Transverse colon (tissue), 4 donors: ENCODE measurements at regions not wholly inside any gene's neighbourhood (a gene's known extent, or its start where the extent isn't known, plus 50 kb on each side); places are given as distances from the start of the nearest gene placed in this dataset.

Experiments
- DNase-seq: peaks from one replicate; pipeline ENCODE4 v3.0.0-alpha.2; 2019
- H3K27ac ChIP-seq, 4 donors: fragments of 200-600 bp; sonication (generic); 2 replicates each; pipeline ENCODE4 v1.5.1; 2016 to 2018; ENCODE audit warnings: inconsistent platforms in 4 of 4
- H3K27me3 ChIP-seq: fragments of 200-600 bp; sonication (generic); 2 replicates; pipeline ENCODE4 v1.5.1; 2017; ENCODE audit warnings: inconsistent platforms
- H3K36me3 ChIP-seq, 4 donors: fragments of 200-600 bp; sonication (generic); 2 replicates each; pipeline ENCODE4 v1.5.1; 2017 to 2019; ENCODE audit warnings: inconsistent platforms in 4 of 4
- H3K4me1 ChIP-seq, 4 donors: fragments of 200-600 bp; sonication (generic); 2 replicates each; pipeline ENCODE4 v1.5.1; 2017 to 2020; ENCODE audit warnings: inconsistent platforms in 4 of 4
- H3K4me3 ChIP-seq, 4 donors: fragments of 200-600 bp; sonication (generic); 1 replicate in 1 of 4; 2 replicates in 3 of 4; pipeline versions ENCODE4 v1.5.1 to v1.6.1; 2017 to 2019; ENCODE audit warnings: inconsistent platforms in 4 of 4
- H3K9me3 ChIP-seq, 2 donors: fragments of 200-600 bp; sonication (generic); 2 replicates each; pipeline ENCODE4 v1.5.1; 2017 to 2019; ENCODE audit warnings: inconsistent platforms in 2 of 2
- EP300 ChIP-seq: sonication (generic); formaldehyde crosslinking; IDR thresholded peaks from one replicate; pipeline ENCODE4 v1.6.1; 2017; ENCODE audit warnings: antibody characterized with exemption, low read depth
- POLR2A ChIP-seq: fragments of 450-650 bp; IDR thresholded peaks from one replicate; pipeline ENCODE4 v1.6.1; 2016; ENCODE audit warnings: antibody characterized with exemption, mild to moderate bottlenecking, moderate library complexity
- POLR2AphosphoS5 ChIP-seq, 3 donors: sonication (generic); formaldehyde crosslinking; IDR thresholded peaks; one replicate each; pipeline ENCODE4 v1.6.1; 2016; ENCODE audit warnings: antibody characterized with exemption in 3 of 3
- WGBS, 2 donors: methylation state at CpG; one replicate each; pipeline ENCODE4 v1.1.5; 2018; ENCODE audit warnings: low coverage in 1 of 2; 5-methylcytosine and 5-hydroxymethylcytosine counted together
- in situ Hi-C, 4 donors: fragments of 200-750 bp; cut with MboI; loops; one replicate each; pipeline versions ENCODE4 v1.15.0 to v1.15.1; 2017; ENCODE audit warnings: low sequenced_read_pairs in 3 of 4, low pct_ligation_motif_present in 1 of 4, low pct_unique_long_range_greater_than_20kb in 1 of 4
- intact Hi-C: fragments of 100-400 bp; cut with DNase I; formaldehyde crosslinking; loops from one replicate; pipeline ENCODE4 v1.15.1; 2023; ENCODE audit warnings: low total_unique reads
- TF ChIP-seq, protein P1 (sequence below), 5 experiments: fragments of 200-600 bp in 3 of 5; fragments of 450-650 bp in 2 of 5; sonication (generic) in 3 of 5; IDR thresholded peaks; 1 replicate in 2 of 5; 2 replicates in 3 of 5; pipeline ENCODE4 v1.5.1; 2016 to 2017; ENCODE audit warnings: antibody characterized with exemption in 5 of 5, inconsistent platforms in 3 of 5, mild to moderate bottlenecking in 2 of 5, moderate library complexity in 1 of 5

DNA sequence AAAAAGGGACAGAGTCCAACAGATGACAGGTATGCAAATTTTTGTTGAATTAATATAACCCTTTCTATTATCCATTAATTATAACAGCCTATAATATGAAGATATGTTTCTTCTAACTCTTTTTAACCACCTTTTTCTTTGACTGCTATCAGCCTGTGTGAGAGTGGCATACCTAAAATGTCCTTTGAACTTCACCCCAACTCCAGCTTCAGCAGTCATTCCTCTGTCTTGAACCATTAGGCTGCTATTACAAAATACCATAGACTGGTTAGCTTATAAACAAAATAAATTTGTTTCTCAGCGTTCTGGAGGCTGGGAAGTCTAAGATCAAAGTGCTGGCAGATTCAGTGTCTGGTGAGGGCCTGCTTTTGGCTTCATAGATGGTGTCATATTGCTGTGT is 564.6 kb upstream of the FAT3 start:
- TF ChIP-seq EP300 (no peak), POLR2A (no peak), POLR2AphosphoS5 (IDR thresholded peaks at IDR 0.05) (no peak)
- TF ChIP-seq, protein P1, sequence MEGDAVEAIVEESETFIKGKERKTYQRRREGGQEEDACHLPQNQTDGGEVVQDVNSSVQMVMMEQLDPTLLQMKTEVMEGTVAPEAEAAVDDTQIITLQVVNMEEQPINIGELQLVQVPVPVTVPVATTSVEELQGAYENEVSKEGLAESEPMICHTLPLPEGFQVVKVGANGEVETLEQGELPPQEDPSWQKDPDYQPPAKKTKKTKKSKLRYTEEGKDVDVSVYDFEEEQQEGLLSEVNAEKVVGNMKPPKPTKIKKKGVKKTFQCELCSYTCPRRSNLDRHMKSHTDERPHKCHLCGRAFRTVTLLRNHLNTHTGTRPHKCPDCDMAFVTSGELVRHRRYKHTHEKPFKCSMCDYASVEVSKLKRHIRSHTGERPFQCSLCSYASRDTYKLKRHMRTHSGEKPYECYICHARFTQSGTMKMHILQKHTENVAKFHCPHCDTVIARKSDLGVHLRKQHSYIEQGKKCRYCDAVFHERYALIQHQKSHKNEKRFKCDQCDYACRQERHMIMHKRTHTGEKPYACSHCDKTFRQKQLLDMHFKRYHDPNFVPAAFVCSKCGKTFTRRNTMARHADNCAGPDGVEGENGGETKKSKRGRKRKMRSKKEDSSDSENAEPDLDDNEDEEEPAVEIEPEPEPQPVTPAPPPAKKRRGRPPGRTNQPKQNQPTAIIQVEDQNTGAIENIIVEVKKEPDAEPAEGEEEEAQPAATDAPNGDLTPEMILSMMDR (IDR thresholded peaks at IDR 0.05), result no peak
- Histone ChIP-seq H3K9me3 (no peaks in the 10 kb centered on the region), H3K27me3 (no peaks in the 10 kb centered on the region), H3K27ac (no peak overlapping the region), H3K36me3 (no peaks in the 10 kb centered on the region), H3K4me1 (no peaks in the 10 kb centered on the region), H3K4me3 (no peak overlapping the region)
- DNase-seq, result no peak
- 37% methylated on average over 1 of the region's 1 CpG; no CpG with 5 or more reads in 1 of the 2 donors for WGBS, 2 donors
- in situ Hi-C loops, result no loop called here
- intact Hi-C loops, result no loop called here

DNA sequence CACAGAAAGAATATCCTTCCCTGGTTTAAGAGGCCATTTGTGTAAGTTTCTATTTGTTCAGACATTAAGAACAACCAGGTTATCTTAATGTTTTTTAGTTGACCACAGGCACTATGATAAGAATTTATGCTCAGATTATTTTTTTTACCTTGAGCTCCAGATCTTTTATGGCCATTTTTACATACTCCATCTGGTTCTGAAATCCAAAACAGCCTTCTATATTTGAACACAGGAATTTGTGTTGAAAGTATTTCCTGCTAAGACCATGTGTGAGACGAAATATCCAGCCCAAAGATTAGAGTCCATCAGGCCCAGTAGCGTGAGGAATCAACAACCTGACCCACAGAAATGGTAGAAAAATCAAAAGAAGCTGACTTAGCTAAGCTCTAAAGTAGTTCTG is 569.9 kb upstream of the FAT3 start:
- in situ Hi-C loops, result no loop called here
- no peaks in the 10 kb centered on the region for H3K9me3 ChIP-seq
- DNase-seq, result no peak
- no peak overlapping the region for H3K4me3 ChIP-seq
- H3K4me1 ChIP-seq, result no peaks in the 10 kb centered on the region
- WGBS, 2 donors, result 57 to 58% methylated on average over 2 of the region's 2 CpGs
- TF ChIP-seq POLR2AphosphoS5 (IDR thresholded peaks at IDR 0.05), result no peak
- TF ChIP-seq, protein P1 (IDR thresholded peaks at IDR 0.05), result no peak
- TF ChIP-seq EP300, result no peak
- TF ChIP-seq POLR2A, result no peak
- no peaks in the 10 kb centered on the region for H3K36me3 ChIP-seq
- no peak overlapping the region for H3K27ac ChIP-seq
- intact Hi-C loops, result no loop called here
- H3K27me3 ChIP-seq, result no peaks in the 10 kb centered on the region

DNA sequence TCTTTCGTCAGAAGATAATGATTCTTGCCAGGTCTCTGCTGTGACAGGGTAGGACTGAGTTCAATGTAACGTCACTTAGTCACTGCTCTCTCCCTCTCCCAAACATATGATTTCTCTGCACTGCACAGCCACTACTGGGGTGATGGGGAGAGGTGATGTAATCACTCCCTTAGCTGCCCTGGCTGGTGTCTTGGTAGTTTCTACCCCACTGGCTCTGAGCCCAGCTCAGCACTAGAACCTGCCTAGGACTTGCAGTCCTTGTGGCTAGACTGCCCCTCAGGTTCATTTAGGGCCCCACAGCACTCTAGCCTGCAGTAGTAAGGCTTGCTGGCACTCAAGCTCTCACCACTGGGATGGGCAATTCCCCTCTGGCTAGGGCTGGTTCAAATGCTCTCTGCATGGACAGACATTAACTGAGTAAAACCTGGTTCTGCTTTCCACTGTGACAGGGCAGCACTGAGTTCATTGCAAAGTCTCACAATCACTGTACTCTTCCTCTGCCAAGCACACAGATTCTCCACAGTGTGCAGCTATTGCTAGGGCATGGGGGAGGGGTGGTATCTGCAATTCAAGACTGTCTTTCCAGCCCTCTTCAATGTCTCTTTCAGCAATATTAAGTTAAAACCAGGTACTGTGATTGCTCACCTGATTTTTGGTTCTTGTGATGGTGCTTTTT is 571.4 kb upstream of the FAT3 start:
- in situ Hi-C loops (no loop called here), intact Hi-C loops (no loop called here)
- Histone ChIP-seq H3K27ac (no peak overlapping the region), H3K27me3 (no peaks in the 10 kb centered on the region), H3K4me3 (no peak overlapping the region), H3K9me3 (no peaks in the 10 kb centered on the region), H3K4me1 (no peaks in the 10 kb centered on the region), H3K36me3 (no peaks in the 10 kb centered on the region)
- 84% methylated on average over 2 of the region's 2 CpGs; no CpG with 5 or more reads in 1 of the 2 donors for WGBS, 2 donors
- TF ChIP-seq EP300, result no peak
- TF ChIP-seq POLR2A, result no peak
- TF ChIP-seq, protein P1 (IDR thresholded peaks at IDR 0.05), result no peak
- TF ChIP-seq POLR2AphosphoS5 (IDR thresholded peaks at IDR 0.05), result no peak
- no peak for DNase-seq

DNA sequence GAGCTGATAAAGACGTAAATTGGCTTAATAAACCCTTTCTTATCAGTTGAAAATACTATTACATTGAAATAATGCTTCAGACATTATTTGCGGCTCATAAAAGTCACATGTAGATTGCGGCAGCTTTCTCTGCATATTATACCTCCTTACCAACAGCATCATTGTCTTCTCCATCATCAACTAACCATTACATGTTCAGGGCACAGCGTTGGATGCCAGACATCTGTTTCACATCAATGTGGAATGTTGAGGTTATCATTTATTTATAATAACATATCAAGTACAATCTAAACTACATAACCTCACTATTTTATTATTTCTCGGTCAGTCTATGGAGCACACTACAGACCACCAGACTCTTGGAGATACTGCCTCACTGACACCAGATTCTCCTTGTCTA is 573.8 kb upstream of the FAT3 start:
- Histone ChIP-seq H3K27me3 (no peaks in the 10 kb centered on the region), H3K27ac (no peak overlapping the region), H3K9me3 (no peaks in the 10 kb centered on the region), H3K4me3 (no peak overlapping the region), H3K36me3 (no peaks in the 10 kb centered on the region), H3K4me1 (no peaks in the 10 kb centered on the region)
- in situ Hi-C loops, result no loop called here
- TF ChIP-seq POLR2A (no peak), POLR2AphosphoS5 (IDR thresholded peaks at IDR 0.05) (no peak)
- 70 to 77% methylated on average over 4 to 5 of the region's 5 CpGs for WGBS, 2 donors
- no peak for DNase-seq
- intact Hi-C loops, result no loop called here

DNA sequence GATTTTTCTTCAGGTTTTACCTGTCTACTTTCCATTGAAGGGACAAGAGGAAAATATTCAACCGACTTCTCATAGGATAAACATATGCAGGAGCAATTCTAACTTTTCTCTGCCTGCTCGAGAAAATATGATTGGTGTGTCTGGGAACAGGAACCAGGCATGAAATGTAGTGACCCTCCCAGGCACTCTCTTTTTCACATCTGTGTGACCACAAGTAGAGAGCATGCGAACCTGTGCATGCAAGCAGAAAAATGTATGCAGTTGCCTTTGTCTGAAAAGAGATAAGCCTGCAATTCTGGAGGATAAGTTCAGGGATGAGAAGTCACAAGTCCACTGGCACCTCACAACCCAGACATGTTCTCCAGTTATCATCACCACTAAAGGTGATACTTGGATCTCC is 583.5 kb upstream of the FAT3 start:
- intact Hi-C loops (no loop called here), in situ Hi-C loops (no loop called here)
- no peaks in the 10 kb centered on the region for H3K9me3 ChIP-seq
- H3K27ac ChIP-seq, result no peak overlapping the region
- no peak for TF ChIP-seq POLR2A
- no peak for TF ChIP-seq POLR2AphosphoS5 (IDR thresholded peaks at IDR 0.05)
- TF ChIP-seq, protein P1 (IDR thresholded peaks at IDR 0.05), result no peak
- TF ChIP-seq EP300, result no peak
- no peaks in the 10 kb centered on the region for H3K27me3 ChIP-seq
- no peaks in the 10 kb centered on the region for H3K36me3 ChIP-seq
- H3K4me1 ChIP-seq, result no peaks in the 10 kb centered on the region
- H3K4me3 ChIP-seq, result no peak overlapping the region
- WGBS, 2 donors, result 87 to 89% methylated on average over 3 of the region's 3 CpGs
- DNase-seq, result no peak
